Endothelial cell of umbilical vein (primary cell): ENCODE measurements at regions not wholly inside any gene's neighbourhood (a gene's known extent, or its start where the extent isn't known, plus 50 kb on each side); places are given as distances from the start of the nearest gene placed in this dataset.

Source experiments
- BruUV-seq: library from RNA; stranded (reverse); fragments of 400-500 nt; replicated peaks from 2 replicates; lab custom pipeline; 2021; lab: Mats Ljungman, UMichigan
- CTCF ChIA-PET: fragments of 300-600, 350-600 bp; sonication (Branson Sonifier 250); formaldehyde crosslinking; loops from one replicate; lab custom pipeline; 2021; ENCODE audit warnings: antibody characterized with exemption, inconsistent platforms; lab: Charles Lee
- POLR2A ChIA-PET: fragments of 300-600, 350-600 bp; sonication (Branson Sonifier 250); formaldehyde crosslinking; loops from one replicate; lab custom pipeline; 2021; ENCODE audit warnings: antibody characterized with exemption, inconsistent platforms; lab: Charles Lee
- DNase-seq: peaks from one replicate; pipeline ENCODE4 v3.0.0-alpha.2; 2011; ENCODE audit warnings: low read depth, low spot score
- FAIRE-seq: peaks from 2 replicates; lab custom pipeline; 2011; peaks lifted over from hg19 to GRCh38; lab: Jason Lieb, UNC
- H2AFZ ChIP-seq: 2 replicates; pipeline ENCODE4 v1.6.0; 2012; ENCODE audit warnings: low read depth, low read length, control low read depth, inconsistent platforms
- H3K27ac ChIP-seq: 2 replicates; pipeline ENCODE4 v1.5.1; 2011; ENCODE audit warnings: low read depth, mild to moderate bottlenecking, control low read depth, low read length, moderate library complexity; ENCODE audit not compliant: insufficient read depth
- H3K27me3 ChIP-seq, 2 experiments: 2 replicates each; pipeline versions ENCODE4 v1.6.0 to v1.6.1; 2011; ENCODE audit warnings: low read length in 2 of 2, mixed read lengths in 1 of 2; ENCODE audit not compliant: control insufficient read depth in 2 of 2, insufficient read depth in 2 of 2
- H3K36me3 ChIP-seq, 2 experiments: 2 replicates in 1 of 2; 3 replicates in 1 of 2; pipeline ENCODE4 v1.5.1; 2011; ENCODE audit warnings: low read length in 2 of 2, mild to moderate bottlenecking in 1 of 2, moderate library complexity in 1 of 2; ENCODE audit not compliant: control insufficient read depth in 2 of 2, insufficient read depth in 2 of 2; ENCODE audit errors: extremely low read depth in 1 of 2
- H3K4me1 ChIP-seq: 3 replicates; pipeline ENCODE4 v1.5.1; 2011; ENCODE audit warnings: mild to moderate bottlenecking, low read length; ENCODE audit not compliant: control insufficient read depth, insufficient read depth; ENCODE audit errors: extremely low read depth
- H3K4me2 ChIP-seq: 2 replicates; pipeline ENCODE4 v1.6.1; 2011; ENCODE audit warnings: low read length, control low read depth, mixed read lengths; ENCODE audit not compliant: insufficient read depth
- H3K4me3 ChIP-seq, 3 experiments: fragments of 200-600 bp in 1 of 3; sonication (generic), shearing (Covaris generic) in 1 of 3; replicated peaks in 1 of 3; 2 replicates each; pipeline ENCODE4 v1.5.1; 2011 to 2016; ENCODE audit warnings: control low read depth in 3 of 3, low read length in 3 of 3, mild to moderate bottlenecking in 2 of 3, inconsistent platforms in 1 of 3, low read depth in 1 of 3, moderate library complexity in 1 of 3; ENCODE audit not compliant: insufficient read depth in 1 of 3
- H3K79me2 ChIP-seq: 2 replicates; pipeline ENCODE4 v1.6.0; 2012; ENCODE audit warnings: low read length, inconsistent platforms; ENCODE audit not compliant: control insufficient read depth, insufficient read depth
- H3K9ac ChIP-seq: replicated peaks from 2 replicates; pipeline ENCODE3; 2011; ENCODE audit warnings: low read length, control low read depth; ENCODE audit not compliant: insufficient read depth; ENCODE audit errors: extremely low read depth
- H3K9me1 ChIP-seq: replicated peaks from 3 replicates; pipeline ENCODE4 v1.6.0; 2011; ENCODE audit warnings: mild to moderate bottlenecking, low read length; ENCODE audit not compliant: control insufficient read depth, insufficient read depth; ENCODE audit errors: extremely low read depth
- H3K9me3 ChIP-seq: replicated peaks from 2 replicates; pipeline ENCODE4 v1.5.1; 2012; ENCODE audit warnings: low read length, inconsistent platforms; ENCODE audit not compliant: control insufficient read depth, insufficient read depth
- H4K20me1 ChIP-seq: replicated peaks from 2 replicates; pipeline ENCODE3; 2011; ENCODE audit warnings: mild to moderate bottlenecking, low read length; ENCODE audit not compliant: control insufficient read depth, insufficient read depth; ENCODE audit errors: extremely low read depth
- EZH2 ChIP-seq: IDR thresholded peaks from 2 replicates; pipeline ENCODE4 v1.6.1; 2012; ENCODE audit warnings: borderline replicate concordance, low read depth, mild to moderate bottlenecking, moderate library complexity, low read length, inconsistent platforms; ENCODE audit not compliant: severe bottlenecking
- FOS ChIP-seq: IDR thresholded peaks from 2 replicates; pipeline ENCODE4 v1.6.1; 2011; ENCODE audit warnings: mild to moderate bottlenecking, low read length, moderate library complexity, borderline replicate concordance; ENCODE audit not compliant: insufficient read depth
- GATA2 ChIP-seq: IDR thresholded peaks from 2 replicates; pipeline ENCODE4 v1.7.0; 2011; ENCODE audit warnings: low read depth, mild to moderate bottlenecking, moderate library complexity, mixed read lengths, low read length; ENCODE audit not compliant: insufficient read length, insufficient read depth
- JUN ChIP-seq: IDR thresholded peaks from 2 replicates; pipeline ENCODE4 v1.6.1; 2011; ENCODE audit warnings: borderline replicate concordance, low read depth; ENCODE audit not compliant: insufficient read length, insufficient read depth
- MYC ChIP-seq: IDR thresholded peaks from one replicate; pipeline ENCODE4 v1.6.1; 2011; ENCODE audit warnings: mild to moderate bottlenecking, low read depth, low read length
- POLR2A ChIP-seq: IDR thresholded peaks from 2 replicates; pipeline ENCODE4 v1.6.1; 2012; ENCODE audit warnings: low read depth, mild to moderate bottlenecking, control low read depth, low read length
- POLR2AphosphoS5 ChIP-seq: IDR thresholded peaks from 2 replicates; pipeline ENCODE4 v1.6.1; 2012; ENCODE audit warnings: low read depth, mild to moderate bottlenecking, control low read depth, low read length, moderate library complexity; ENCODE audit not compliant: insufficient read depth
- dilution Hi-C: fragments of 300-500 bp; cut with MboI; formaldehyde crosslinking; loops from one replicate; pipeline ENCODE4 v1.15.0; 2019; ENCODE audit warnings: low sequenced_read_pairs; ENCODE audit not compliant: extremely low pct_ligation_motif_present
- intact Hi-C: fragments of 100-400 bp; cut with micrococcal nuclease; formaldehyde crosslinking; loops from one replicate; pipeline ENCODE4 v1.10.0; 2022
- TF ChIP-seq, protein P1 (sequence below), 2 donors: IDR thresholded peaks; 1 replicate in 1 of 2; 2 replicates in 1 of 2; pipeline ENCODE4 v1.5.1; 2011; ENCODE audit warnings: low read length in 2 of 2, mild to moderate bottlenecking in 2 of 2, moderate library complexity in 2 of 2, control low read depth in 1 of 2, inconsistent platforms in 1 of 2, low read depth in 1 of 2; ENCODE audit not compliant: insufficient read depth in 1 of 2; ENCODE audit errors: extremely low read depth in 1 of 2
- TF ChIP-seq, protein P2 (sequence below): IDR thresholded peaks from 2 replicates; pipeline ENCODE4 v1.6.1; 2011; ENCODE audit not compliant: insufficient read depth, insufficient read length

DNA sequence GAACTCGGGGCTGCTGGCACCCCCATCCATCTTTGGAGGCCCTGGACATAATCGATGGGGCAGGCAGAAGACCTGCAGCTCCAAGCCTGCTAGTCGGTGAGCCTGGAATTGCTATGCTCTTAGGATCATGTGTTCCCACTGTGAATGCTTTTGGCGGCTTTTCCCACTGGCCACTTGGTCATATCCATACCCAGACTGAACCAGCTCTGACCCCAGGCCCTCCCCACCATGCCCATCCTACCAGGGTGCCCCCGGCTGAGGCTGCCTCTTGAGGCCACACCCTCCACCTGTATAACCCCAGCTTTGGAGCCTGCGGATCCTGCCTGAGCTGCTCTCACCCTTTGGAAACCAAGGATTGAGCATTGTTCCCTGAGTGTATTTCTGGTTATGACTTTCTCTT lies 113.5 kb downstream of the TENT4A start:
- no peaks in the 10 kb centered on the region for H3K27me3 ChIP-seq
- DNase-seq (no peak), FAIRE-seq (no peak)
- intact Hi-C loops (no loop called here), dilution Hi-C loops (no loop called here)
- ChIA-PET POLR2A (no interaction called here), CTCF (no interaction called here)
- no peak overlapping the region for H3K4me3 ChIP-seq
- no peaks in the 10 kb centered on the region for H3K36me3 ChIP-seq
- TF ChIP-seq JUN: no peak
- TF ChIP-seq, protein P1, sequence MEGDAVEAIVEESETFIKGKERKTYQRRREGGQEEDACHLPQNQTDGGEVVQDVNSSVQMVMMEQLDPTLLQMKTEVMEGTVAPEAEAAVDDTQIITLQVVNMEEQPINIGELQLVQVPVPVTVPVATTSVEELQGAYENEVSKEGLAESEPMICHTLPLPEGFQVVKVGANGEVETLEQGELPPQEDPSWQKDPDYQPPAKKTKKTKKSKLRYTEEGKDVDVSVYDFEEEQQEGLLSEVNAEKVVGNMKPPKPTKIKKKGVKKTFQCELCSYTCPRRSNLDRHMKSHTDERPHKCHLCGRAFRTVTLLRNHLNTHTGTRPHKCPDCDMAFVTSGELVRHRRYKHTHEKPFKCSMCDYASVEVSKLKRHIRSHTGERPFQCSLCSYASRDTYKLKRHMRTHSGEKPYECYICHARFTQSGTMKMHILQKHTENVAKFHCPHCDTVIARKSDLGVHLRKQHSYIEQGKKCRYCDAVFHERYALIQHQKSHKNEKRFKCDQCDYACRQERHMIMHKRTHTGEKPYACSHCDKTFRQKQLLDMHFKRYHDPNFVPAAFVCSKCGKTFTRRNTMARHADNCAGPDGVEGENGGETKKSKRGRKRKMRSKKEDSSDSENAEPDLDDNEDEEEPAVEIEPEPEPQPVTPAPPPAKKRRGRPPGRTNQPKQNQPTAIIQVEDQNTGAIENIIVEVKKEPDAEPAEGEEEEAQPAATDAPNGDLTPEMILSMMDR (IDR thresholded peaks at IDR 0.05; ENCODE audit: extremely low read depth in 1 of 2, insufficient read depth in 1 of 2, low read depth in 1 of 2, low read length in 2 of 2): no peak
- TF ChIP-seq, protein P2, sequence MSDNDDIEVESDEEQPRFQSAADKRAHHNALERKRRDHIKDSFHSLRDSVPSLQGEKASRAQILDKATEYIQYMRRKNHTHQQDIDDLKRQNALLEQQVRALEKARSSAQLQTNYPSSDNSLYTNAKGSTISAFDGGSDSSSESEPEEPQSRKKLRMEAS: no peak
- no peak for TF ChIP-seq EZH2
- no peak for TF ChIP-seq FOS
- no peak for TF ChIP-seq GATA2
- no peak for TF ChIP-seq MYC
- no peak for TF ChIP-seq POLR2A
- TF ChIP-seq POLR2AphosphoS5: no peak
- H3K9ac ChIP-seq: no peak overlapping the region
- no peaks in the 10 kb centered on the region for H3K9me1 ChIP-seq
- no peak overlapping the region for H3K27ac ChIP-seq
- H3K4me2 ChIP-seq: no peak overlapping the region
- no peaks in the 10 kb centered on the region for H4K20me1 ChIP-seq
- no TSS peak for BruUV-seq
- no peaks in the 10 kb centered on the region for H3K4me1 ChIP-seq
- no peak overlapping the region for H2AFZ ChIP-seq
- H3K9me3 ChIP-seq: no peaks in the 10 kb centered on the region
- no peaks in the 10 kb centered on the region for H3K79me2 ChIP-seq
